Panc1 (cell line): ENCODE measurements at regions not wholly inside any gene's neighbourhood (a gene's known extent, or its start where the extent isn't known, plus 50 kb on each side); places are given as distances from the start of the nearest gene placed in this dataset.

Experiments
- CTCF ChIP-seq: fragments of 450-650 bp; IDR thresholded peaks from 2 replicates; pipeline ENCODE4 v1.5.1; 2017; ENCODE audit warnings: mild to moderate bottlenecking
- POLR2AphosphoS5 ChIP-seq: IDR thresholded peaks from 2 replicates; pipeline ENCODE4 v1.6.1; 2012; ENCODE audit warnings: mild to moderate bottlenecking, low read depth, low read length, moderate library complexity
- TF ChIP-seq, protein P1 (sequence below), 2 experiments: IDR thresholded peaks; 2 replicates each; pipeline ENCODE4 v1.6.1; 2011 to 2012; ENCODE audit warnings: low read depth in 2 of 2, control low read depth in 1 of 2, low read length in 1 of 2, mild to moderate bottlenecking in 1 of 2, moderate library complexity in 1 of 2; ENCODE audit not compliant: insufficient read depth in 1 of 2

DNA sequence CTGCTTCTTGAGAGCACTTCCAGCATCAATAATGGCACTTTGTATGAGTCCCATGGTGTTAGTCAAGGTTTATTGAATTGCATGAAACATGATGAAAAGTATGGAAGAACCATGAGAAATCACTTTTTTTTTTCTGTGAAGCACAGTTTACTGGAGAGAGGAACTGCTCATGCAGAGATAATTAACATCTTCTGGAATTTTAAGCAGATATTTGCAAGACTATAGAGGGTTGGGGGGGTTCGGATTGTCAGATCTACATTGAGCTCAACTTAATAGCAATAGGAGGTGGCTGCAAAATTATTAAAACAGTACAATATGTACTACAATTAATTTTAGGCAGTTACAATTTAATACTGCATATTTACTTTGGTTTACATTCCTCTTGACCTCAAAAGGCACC, 204.4 kb upstream of the CDH10 start:
- TF ChIP-seq, protein P1, sequence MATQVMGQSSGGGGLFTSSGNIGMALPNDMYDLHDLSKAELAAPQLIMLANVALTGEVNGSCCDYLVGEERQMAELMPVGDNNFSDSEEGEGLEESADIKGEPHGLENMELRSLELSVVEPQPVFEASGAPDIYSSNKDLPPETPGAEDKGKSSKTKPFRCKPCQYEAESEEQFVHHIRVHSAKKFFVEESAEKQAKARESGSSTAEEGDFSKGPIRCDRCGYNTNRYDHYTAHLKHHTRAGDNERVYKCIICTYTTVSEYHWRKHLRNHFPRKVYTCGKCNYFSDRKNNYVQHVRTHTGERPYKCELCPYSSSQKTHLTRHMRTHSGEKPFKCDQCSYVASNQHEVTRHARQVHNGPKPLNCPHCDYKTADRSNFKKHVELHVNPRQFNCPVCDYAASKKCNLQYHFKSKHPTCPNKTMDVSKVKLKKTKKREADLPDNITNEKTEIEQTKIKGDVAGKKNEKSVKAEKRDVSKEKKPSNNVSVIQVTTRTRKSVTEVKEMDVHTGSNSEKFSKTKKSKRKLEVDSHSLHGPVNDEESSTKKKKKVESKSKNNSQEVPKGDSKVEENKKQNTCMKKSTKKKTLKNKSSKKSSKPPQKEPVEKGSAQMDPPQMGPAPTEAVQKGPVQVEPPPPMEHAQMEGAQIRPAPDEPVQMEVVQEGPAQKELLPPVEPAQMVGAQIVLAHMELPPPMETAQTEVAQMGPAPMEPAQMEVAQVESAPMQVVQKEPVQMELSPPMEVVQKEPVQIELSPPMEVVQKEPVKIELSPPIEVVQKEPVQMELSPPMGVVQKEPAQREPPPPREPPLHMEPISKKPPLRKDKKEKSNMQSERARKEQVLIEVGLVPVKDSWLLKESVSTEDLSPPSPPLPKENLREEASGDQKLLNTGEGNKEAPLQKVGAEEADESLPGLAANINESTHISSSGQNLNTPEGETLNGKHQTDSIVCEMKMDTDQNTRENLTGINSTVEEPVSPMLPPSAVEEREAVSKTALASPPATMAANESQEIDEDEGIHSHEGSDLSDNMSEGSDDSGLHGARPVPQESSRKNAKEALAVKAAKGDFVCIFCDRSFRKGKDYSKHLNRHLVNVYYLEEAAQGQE (IDR thresholded peaks at IDR 0.05; ENCODE audit: insufficient read depth in 1 of 2, low read depth in 2 of 2, low read length in 1 of 2): no peak
- TF ChIP-seq CTCF (no peak), POLR2AphosphoS5 (no peak)
